ENCODE measurements at regions not wholly inside any gene's neighbourhood (a gene's known extent, or its start where the extent isn't known, plus 50 kb on each side); places are given as distances from the start of the nearest gene placed in this dataset.
"Not testable (repeated sequence)": the region's sequence is repeated elsewhere in the genome, so short reads cannot be mapped to it uniquely, and the experiment has no call there.

- Histone ChIP-seq H3K4me3 (ENCODE audit: low read length in 2 of 2) (no peak overlapping the region), H3K9ac (ENCODE audit: low read depth in 1 of 2, low read length in 2 of 2) (no peak overlapping the region), H3K27ac (ENCODE audit: low read depth in 2 of 2, low read length in 2 of 2) (no peak overlapping the region), H3K27me3 (ENCODE audit: control insufficient read depth in 2 of 2, insufficient read depth in 2 of 2, low read length in 2 of 2) (no peaks in the 10 kb centered on the region), H3K4me1 (ENCODE audit: control insufficient read depth in 2 of 2, insufficient read depth in 2 of 2, low read length in 2 of 2) (peaks cover 0 to 3% of the 10 kb centered on the region in 2 donors), H3K9me3 (ENCODE audit: control insufficient read depth in 2 of 2, low read length in 2 of 2) (no peaks in the 10 kb centered on the region), H3K36me3 (ENCODE audit: control insufficient read depth in 2 of 2, insufficient read depth in 2 of 2, low read length in 2 of 2) (no peaks in the 10 kb centered on the region)
These were observed 153.5 kb upstream of the DST start for GRCh38 chr6:56796196-56796532.

- H3K4me3 ChIP-seq (ENCODE audit: low read length in 2 of 2), result no peak overlapping the region
- no peak overlapping the region for H3K9ac ChIP-seq (ENCODE audit: low read depth in 1 of 2, low read length in 2 of 2)
- H3K27ac ChIP-seq (ENCODE audit: low read depth in 2 of 2, low read length in 2 of 2), result no peak overlapping the region
- H3K36me3 ChIP-seq (ENCODE audit: control insufficient read depth in 2 of 2, insufficient read depth in 2 of 2, low read length in 2 of 2), result no peaks in the 10 kb centered on the region
- H3K27me3 ChIP-seq (ENCODE audit: control insufficient read depth in 2 of 2, insufficient read depth in 2 of 2, low read length in 2 of 2), result no peaks in the 10 kb centered on the region
- no peaks in the 10 kb centered on the region for H3K9me3 ChIP-seq (ENCODE audit: control insufficient read depth in 2 of 2, low read length in 2 of 2)
- H3K4me1 ChIP-seq (ENCODE audit: control insufficient read depth in 2 of 2, insufficient read depth in 2 of 2, low read length in 2 of 2), result peaks cover 0 to 3% of the 10 kb centered on the region in 2 donors
These were observed 152.9 kb upstream of the DST start for GRCh38 chr6:56795466-56796195.

GRCh38 chr6:56794421-56794820 is 151.7 kb upstream of the DST start:
- no peak overlapping the region for H3K27ac ChIP-seq (ENCODE audit: low read depth in 2 of 2, low read length in 2 of 2)
- H3K4me3 ChIP-seq (ENCODE audit: low read length in 2 of 2), result no peak overlapping the region
- no peak overlapping the region for H3K9ac ChIP-seq (ENCODE audit: low read depth in 1 of 2, low read length in 2 of 2)
- H3K9me3 ChIP-seq (ENCODE audit: control insufficient read depth in 2 of 2, low read length in 2 of 2), result no peaks in the 10 kb centered on the region
- no peaks in the 10 kb centered on the region for H3K27me3 ChIP-seq (ENCODE audit: control insufficient read depth in 2 of 2, insufficient read depth in 2 of 2, low read length in 2 of 2)
- H3K36me3 ChIP-seq (ENCODE audit: control insufficient read depth in 2 of 2, insufficient read depth in 2 of 2, low read length in 2 of 2), result no peaks in the 10 kb centered on the region
- peaks cover 0 to 3% of the 10 kb centered on the region in 2 donors for H3K4me1 ChIP-seq (ENCODE audit: control insufficient read depth in 2 of 2, insufficient read depth in 2 of 2, low read length in 2 of 2)

GRCh38 chr6:56793938-56794337 is 151.2 kb upstream of the DST start:
- Histone ChIP-seq H3K27ac (ENCODE audit: low read depth in 2 of 2, low read length in 2 of 2) (no peak overlapping the region), H3K9ac (ENCODE audit: low read depth in 1 of 2, low read length in 2 of 2) (no peak overlapping the region), H3K27me3 (ENCODE audit: control insufficient read depth in 2 of 2, insufficient read depth in 2 of 2, low read length in 2 of 2) (no peaks in the 10 kb centered on the region), H3K9me3 (ENCODE audit: control insufficient read depth in 2 of 2, low read length in 2 of 2) (no peaks in the 10 kb centered on the region), H3K4me3 (ENCODE audit: low read length in 2 of 2) (no peak overlapping the region), H3K4me1 (ENCODE audit: control insufficient read depth in 2 of 2, insufficient read depth in 2 of 2, low read length in 2 of 2) (peaks cover 0 to 3% of the 10 kb centered on the region in 2 donors), H3K36me3 (ENCODE audit: control insufficient read depth in 2 of 2, insufficient read depth in 2 of 2, low read length in 2 of 2) (no peaks in the 10 kb centered on the region)

GRCh38 chr6:56790414-56790813 is 147.7 kb upstream of the DST start:
- H3K27me3 ChIP-seq (ENCODE audit: control insufficient read depth in 2 of 2, insufficient read depth in 2 of 2, low read length in 2 of 2), result no peaks in the 10 kb centered on the region
- H3K4me1 ChIP-seq (ENCODE audit: control insufficient read depth in 2 of 2, insufficient read depth in 2 of 2, low read length in 2 of 2), result no peaks in the 10 kb centered on the region
- no peak overlapping the region for H3K27ac ChIP-seq (ENCODE audit: low read depth in 2 of 2, low read length in 2 of 2)
- no peak overlapping the region for H3K9ac ChIP-seq (ENCODE audit: low read depth in 1 of 2, low read length in 2 of 2)
- no peaks in the 10 kb centered on the region for H3K9me3 ChIP-seq (ENCODE audit: control insufficient read depth in 2 of 2, low read length in 2 of 2)
- no peak overlapping the region for H3K4me3 ChIP-seq (ENCODE audit: low read length in 2 of 2)
- H3K36me3 ChIP-seq (ENCODE audit: control insufficient read depth in 2 of 2, insufficient read depth in 2 of 2, low read length in 2 of 2), result no peaks in the 10 kb centered on the region

- no peaks in the 10 kb centered on the region for H3K27me3 ChIP-seq (ENCODE audit: control insufficient read depth in 2 of 2, insufficient read depth in 2 of 2, low read length in 2 of 2)
- H3K27ac ChIP-seq (ENCODE audit: low read depth in 2 of 2, low read length in 2 of 2), result no peak overlapping the region
- H3K4me1 ChIP-seq (ENCODE audit: control insufficient read depth in 2 of 2, insufficient read depth in 2 of 2, low read length in 2 of 2), result no peaks in the 10 kb centered on the region
These were observed 147.2 kb upstream of the DST start for GRCh38 chr6:56789879-56790278.

GRCh38 chr6:56789342-56789741 is 146.7 kb upstream of the DST start:
- H3K27me3 ChIP-seq (ENCODE audit: control insufficient read depth in 2 of 2, insufficient read depth in 2 of 2, low read length in 2 of 2), result no peaks in the 10 kb centered on the region

More at GRCh38 chr6:56789879-56790278, 147.2 kb upstream of the DST start:
- Histone ChIP-seq H3K36me3 (ENCODE audit: control insufficient read depth in 2 of 2, insufficient read depth in 2 of 2, low read length in 2 of 2) (no peaks in the 10 kb centered on the region), H3K4me3 (ENCODE audit: low read length in 2 of 2) (no peak overlapping the region), H3K9ac (ENCODE audit: low read depth in 1 of 2, low read length in 2 of 2) (no peak overlapping the region), H3K9me3 (ENCODE audit: control insufficient read depth in 2 of 2, low read length in 2 of 2) (no peaks in the 10 kb centered on the region)

GRCh38 chr6:56787209-56787608 is 144.5 kb upstream of the DST start:
- Histone ChIP-seq H3K27me3 (ENCODE audit: control insufficient read depth in 2 of 2, insufficient read depth in 2 of 2, low read length in 2 of 2) (no peaks in the 10 kb centered on the region), H3K9me3 (ENCODE audit: control insufficient read depth in 2 of 2, low read length in 2 of 2) (no peaks in the 10 kb centered on the region), H3K27ac (ENCODE audit: low read depth in 2 of 2, low read length in 2 of 2) (no peak overlapping the region), H3K4me1 (ENCODE audit: control insufficient read depth in 2 of 2, insufficient read depth in 2 of 2, low read length in 2 of 2) (no peaks in the 10 kb centered on the region), H3K9ac (ENCODE audit: low read depth in 1 of 2, low read length in 2 of 2) (no peak overlapping the region), H3K36me3 (ENCODE audit: control insufficient read depth in 2 of 2, insufficient read depth in 2 of 2, low read length in 2 of 2) (no peaks in the 10 kb centered on the region), H3K4me3 (ENCODE audit: low read length in 2 of 2) (no peak overlapping the region)

More at GRCh38 chr6:56789342-56789741, 146.7 kb upstream of the DST start:
- H3K9ac ChIP-seq (ENCODE audit: low read depth in 1 of 2, low read length in 2 of 2), result no peak overlapping the region
- no peaks in the 10 kb centered on the region for H3K36me3 ChIP-seq (ENCODE audit: control insufficient read depth in 2 of 2, insufficient read depth in 2 of 2, low read length in 2 of 2)
- H3K4me3 ChIP-seq (ENCODE audit: low read length in 2 of 2), result no peak overlapping the region
- no peaks in the 10 kb centered on the region for H3K9me3 ChIP-seq (ENCODE audit: control insufficient read depth in 2 of 2, low read length in 2 of 2)
- H3K27ac ChIP-seq (ENCODE audit: low read depth in 2 of 2, low read length in 2 of 2), result no peak overlapping the region
- H3K4me1 ChIP-seq (ENCODE audit: control insufficient read depth in 2 of 2, insufficient read depth in 2 of 2, low read length in 2 of 2), result no peaks in the 10 kb centered on the region

- Histone ChIP-seq H3K9me3 (ENCODE audit: control insufficient read depth in 2 of 2, low read length in 2 of 2) (no peaks in the 10 kb centered on the region), H3K4me3 (ENCODE audit: low read length in 2 of 2) (no peak overlapping the region), H3K27me3 (ENCODE audit: control insufficient read depth in 2 of 2, insufficient read depth in 2 of 2, low read length in 2 of 2) (no peaks in the 10 kb centered on the region), H3K9ac (ENCODE audit: low read depth in 1 of 2, low read length in 2 of 2) (no peak overlapping the region), H3K27ac (ENCODE audit: low read depth in 2 of 2, low read length in 2 of 2) (no peak overlapping the region), H3K4me1 (ENCODE audit: control insufficient read depth in 2 of 2, insufficient read depth in 2 of 2, low read length in 2 of 2) (no peaks in the 10 kb centered on the region), H3K36me3 (ENCODE audit: control insufficient read depth in 2 of 2, insufficient read depth in 2 of 2, low read length in 2 of 2) (no peaks in the 10 kb centered on the region)
These were observed 143.6 kb upstream of the DST start for GRCh38 chr6:56786256-56786655.

GRCh38 chr6:56785536-56785935 is 142.8 kb upstream of the DST start:
- not testable (repeated sequence) for H3K9me3 ChIP-seq (ENCODE audit: control insufficient read depth in 2 of 2, low read length in 2 of 2); H3K4me1 ChIP-seq (ENCODE audit: control insufficient read depth in 2 of 2, insufficient read depth in 2 of 2, low read length in 2 of 2); H3K4me3 ChIP-seq (ENCODE audit: low read length in 2 of 2); H3K36me3 ChIP-seq (ENCODE audit: control insufficient read depth in 2 of 2, insufficient read depth in 2 of 2, low read length in 2 of 2); H3K27me3 ChIP-seq (ENCODE audit: control insufficient read depth in 2 of 2, insufficient read depth in 2 of 2, low read length in 2 of 2); H3K27ac ChIP-seq (ENCODE audit: low read depth in 2 of 2, low read length in 2 of 2); H3K9ac ChIP-seq (ENCODE audit: low read depth in 1 of 2, low read length in 2 of 2)

- H3K27me3 ChIP-seq (ENCODE audit: control insufficient read depth in 2 of 2, insufficient read depth in 2 of 2, low read length in 2 of 2); H3K4me3 ChIP-seq (ENCODE audit: low read length in 2 of 2); H3K4me1 ChIP-seq (ENCODE audit: control insufficient read depth in 2 of 2, insufficient read depth in 2 of 2, low read length in 2 of 2); H3K9ac ChIP-seq (ENCODE audit: low read depth in 1 of 2, low read length in 2 of 2); H3K36me3 ChIP-seq (ENCODE audit: control insufficient read depth in 2 of 2, insufficient read depth in 2 of 2, low read length in 2 of 2); H3K27ac ChIP-seq (ENCODE audit: low read depth in 2 of 2, low read length in 2 of 2); H3K9me3 ChIP-seq (ENCODE audit: control insufficient read depth in 2 of 2, low read length in 2 of 2): not testable (repeated sequence)
These were observed 137.4 kb upstream of the DST start for GRCh38 chr6:56780109-56780508.
